ENCODE measurements at regions not wholly inside any gene's neighbourhood (a gene's known extent, or its start where the extent isn't known, plus 50 kb on each side); places are given as distances from the start of the nearest gene placed in this dataset.

- no peak for DNase-seq (ENCODE audit: low spot score)
These were observed 335.7 kb downstream of the SEC14L1 start for GRCh38 chr17:77476498-77476897.

- peak; percentile 85 for DNase-seq (ENCODE audit: low spot score)
These were observed 336.4 kb downstream of the SEC14L1 start for GRCh38 chr17:77476931-77477805.

GRCh38 chr17:77478281-77478680, 337.5 kb downstream of the SEC14L1 start:
- DNase-seq (ENCODE audit: low spot score): no peak

GRCh38 chr17:77478899-77479298, 338.1 kb downstream of the SEC14L1 start:
- no peak for DNase-seq (ENCODE audit: low spot score)

DNA sequence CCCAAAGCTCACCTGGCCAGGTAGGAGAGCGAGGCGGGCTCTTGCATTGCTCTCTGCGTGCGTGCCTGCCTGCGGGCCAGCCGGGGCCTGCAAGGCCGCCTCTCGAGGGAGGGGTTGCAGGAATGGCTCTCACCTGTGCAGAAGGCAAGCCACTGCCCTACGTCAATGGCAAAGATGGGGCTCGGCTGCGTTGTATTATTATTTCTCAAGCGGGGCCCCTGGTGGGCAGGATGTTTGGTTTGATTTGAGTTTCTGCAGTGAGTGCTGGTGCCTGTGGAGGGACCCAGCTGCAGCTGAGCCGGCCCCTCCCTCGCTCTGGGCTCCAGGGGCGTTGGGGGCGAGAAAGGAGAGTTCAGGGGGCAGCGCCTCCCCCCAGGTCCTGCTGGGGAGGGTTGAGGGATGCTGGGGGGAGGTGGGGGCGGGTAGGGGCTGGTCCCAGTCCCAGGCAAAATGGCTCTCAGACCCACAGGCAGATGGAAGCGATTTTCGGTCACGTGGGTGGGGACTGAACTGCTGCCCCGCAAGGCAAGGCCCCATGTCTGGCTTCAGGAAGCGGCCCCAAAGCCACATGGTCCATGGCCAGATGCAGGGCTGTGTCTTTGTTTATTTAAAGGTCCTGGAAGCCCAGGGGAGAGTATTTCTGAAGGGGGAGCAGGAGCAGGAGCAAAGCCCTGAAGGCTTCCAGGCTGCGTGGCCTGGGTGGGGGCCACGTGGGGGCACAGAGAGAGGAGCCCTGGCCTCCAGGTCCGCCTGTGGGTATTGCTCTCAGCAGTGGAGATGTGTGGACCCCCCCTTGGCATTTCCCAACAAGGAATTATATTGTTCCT, 338.8 kb downstream of the SEC14L1 start:
- no peak for DNase-seq (ENCODE audit: low spot score)

GRCh38 chr17:77480199-77480508, 339.4 kb downstream of the SEC14L1 start:
- no peak for DNase-seq (ENCODE audit: low spot score)

DNA sequence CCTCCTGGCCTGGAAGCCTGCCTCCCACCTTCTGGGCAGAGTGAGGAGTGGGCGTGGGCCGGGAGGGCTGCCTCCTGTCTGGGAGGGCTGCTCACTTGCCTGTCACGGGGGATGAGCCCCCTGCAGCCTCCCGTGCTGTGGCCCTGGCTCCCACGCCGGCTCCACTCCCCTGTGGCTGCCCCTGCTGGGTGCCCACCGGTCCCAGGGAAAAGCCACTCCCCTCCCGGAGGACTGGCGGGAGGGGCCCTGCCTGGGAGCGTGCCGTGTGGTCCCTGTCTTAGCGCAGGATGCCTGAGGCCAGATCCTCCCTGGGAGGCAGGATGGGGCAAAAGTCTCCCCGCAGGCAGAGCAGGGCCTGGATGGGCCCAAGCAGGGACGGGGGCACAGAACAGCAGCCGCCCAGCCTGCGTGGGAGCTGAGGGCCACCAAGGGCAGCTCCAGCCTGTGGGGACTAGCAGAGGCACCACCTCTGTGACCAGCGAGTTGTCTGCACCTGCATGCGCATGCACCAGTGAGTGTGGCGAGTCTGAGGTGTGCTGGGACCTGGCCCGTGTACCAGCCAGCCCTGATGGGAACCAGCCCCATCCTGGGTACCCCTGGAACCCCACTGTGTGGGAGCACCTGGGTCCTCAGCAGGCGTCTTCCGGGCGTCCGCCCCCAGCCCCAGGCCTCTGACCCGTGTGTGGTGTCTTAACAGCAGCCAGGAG, 339.9 kb downstream of the SEC14L1 start:
- DNase-seq (ENCODE audit: low spot score): no peak

- DNase-seq (ENCODE audit: low spot score): no peak
These were observed 341.0 kb downstream of the SEC14L1 start for GRCh38 chr17:77481476-77482374.

GRCh38 chr17:77482375-77483127, 341.8 kb downstream of the SEC14L1 start:
- no peak for DNase-seq (ENCODE audit: low spot score)

DNA sequence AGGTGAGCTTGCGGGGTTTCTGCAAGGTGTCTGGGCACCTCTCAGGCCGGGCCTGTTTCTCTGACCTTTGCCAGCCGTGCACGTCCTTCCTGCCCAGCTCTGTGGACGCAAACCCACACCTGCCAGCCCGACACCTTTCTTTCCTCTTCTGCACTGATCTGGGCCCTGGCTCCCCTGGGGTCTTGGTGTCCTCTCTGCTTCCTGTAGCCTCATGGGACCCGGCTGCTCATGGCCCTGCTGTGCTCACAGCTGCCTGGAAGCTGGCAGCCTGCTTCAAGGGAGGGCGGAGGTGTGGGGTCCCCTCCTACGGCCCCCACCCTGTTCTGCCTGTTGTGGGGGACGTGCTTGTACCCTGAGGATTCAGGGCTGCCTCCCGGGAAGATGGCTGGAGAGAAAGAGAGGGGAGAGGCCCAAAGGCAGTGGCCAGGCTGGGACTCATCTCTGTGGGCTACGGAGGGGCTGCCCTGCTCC, 342.4 kb downstream of the SEC14L1 start:
- DNase-seq (ENCODE audit: low spot score): no peak

- no peak for DNase-seq (ENCODE audit: low spot score)
These were observed 343.3 kb downstream of the SEC14L1 start for GRCh38 chr17:77484111-77484510.

- DNase-seq (ENCODE audit: low spot score): no peak
These were observed 344.5 kb downstream of the SEC14L1 start for GRCh38 chr17:77485089-77485833.

- no peak for DNase-seq (ENCODE audit: low spot score)
These were observed 346.5 kb downstream of the SEC14L1 start for GRCh38 chr17:77487211-77487629.

DNA sequence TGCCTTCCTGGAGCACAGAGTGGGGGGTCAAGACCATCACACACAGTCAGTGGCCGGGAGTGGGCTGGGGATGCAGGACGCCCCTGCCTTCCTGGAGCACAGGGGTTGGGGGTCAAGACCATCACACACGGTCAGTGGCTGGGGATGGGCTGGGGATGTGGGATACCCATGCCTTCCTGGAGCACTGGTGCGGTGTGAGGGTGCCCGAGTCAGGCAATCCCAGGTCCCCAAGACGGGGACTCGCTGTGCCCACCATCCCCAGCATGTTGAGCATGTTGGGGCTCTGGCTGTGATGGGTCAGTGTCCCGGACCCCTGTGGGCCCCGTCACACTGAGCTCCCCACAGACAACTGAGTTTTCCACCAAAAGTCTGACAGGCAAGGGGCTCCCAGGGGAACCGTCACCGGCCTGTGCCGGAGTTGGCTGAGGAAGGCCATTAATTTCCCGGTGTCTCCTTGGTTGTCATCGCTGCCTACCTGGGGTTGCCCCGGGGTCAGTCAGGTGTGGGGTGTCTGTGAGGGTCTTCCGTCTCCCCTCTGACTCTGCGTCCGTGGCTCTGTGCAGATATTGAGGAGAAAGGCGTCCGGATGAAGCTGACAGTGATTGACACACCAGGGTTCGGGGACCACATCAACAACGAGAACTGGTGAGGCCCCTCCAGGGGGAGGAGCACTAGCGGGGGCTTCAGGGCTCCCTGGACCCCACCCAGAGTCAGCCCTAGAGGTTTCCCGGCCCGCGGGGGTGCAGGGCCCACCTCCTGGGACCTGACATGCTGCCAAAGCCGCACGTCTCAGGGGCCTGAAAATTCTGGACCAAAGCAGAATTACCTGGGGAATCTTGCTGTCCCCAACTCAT, 347.1 kb downstream of the SEC14L1 start:
- no peak for DNase-seq (ENCODE audit: low spot score)

DNA sequence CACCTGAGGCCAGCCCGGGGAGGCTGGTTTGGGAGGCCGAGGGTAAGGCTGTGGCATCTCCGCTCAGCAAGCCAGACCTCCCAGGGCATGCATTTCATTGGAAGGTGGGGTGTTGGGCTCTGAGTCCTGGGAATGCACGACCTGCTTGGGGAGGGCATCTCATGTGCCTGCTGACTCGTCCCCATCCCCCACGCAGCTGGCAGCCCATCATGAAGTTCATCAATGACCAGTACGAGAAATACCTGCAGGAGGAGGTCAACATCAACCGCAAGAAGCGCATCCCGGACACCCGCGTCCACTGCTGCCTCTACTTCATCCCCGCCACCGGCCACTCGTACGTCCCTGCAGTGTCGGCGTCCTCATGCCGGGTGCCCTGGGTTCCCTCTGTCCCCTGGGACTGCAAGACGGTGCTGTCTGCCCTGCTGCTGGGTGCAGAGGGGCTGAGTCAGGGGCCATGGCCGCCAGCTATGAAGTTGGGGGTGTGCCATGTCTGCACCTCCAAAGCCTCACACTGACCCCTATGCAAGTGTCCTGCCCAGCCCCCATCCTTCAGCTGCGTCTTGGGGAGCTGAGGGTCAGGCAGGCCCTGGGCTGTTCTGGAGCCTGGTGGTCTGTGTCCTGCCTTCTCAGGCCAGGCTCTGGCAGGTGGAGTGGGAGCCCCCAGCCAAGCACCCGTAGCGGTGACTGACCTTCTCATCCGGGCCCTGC, 347.9 kb downstream of the SEC14L1 start:
- no peak for DNase-seq (ENCODE audit: low spot score)

GRCh38 chr17:77489239-77489892, 348.6 kb downstream of the SEC14L1 start:
- no peak for DNase-seq (ENCODE audit: low spot score)

DNA sequence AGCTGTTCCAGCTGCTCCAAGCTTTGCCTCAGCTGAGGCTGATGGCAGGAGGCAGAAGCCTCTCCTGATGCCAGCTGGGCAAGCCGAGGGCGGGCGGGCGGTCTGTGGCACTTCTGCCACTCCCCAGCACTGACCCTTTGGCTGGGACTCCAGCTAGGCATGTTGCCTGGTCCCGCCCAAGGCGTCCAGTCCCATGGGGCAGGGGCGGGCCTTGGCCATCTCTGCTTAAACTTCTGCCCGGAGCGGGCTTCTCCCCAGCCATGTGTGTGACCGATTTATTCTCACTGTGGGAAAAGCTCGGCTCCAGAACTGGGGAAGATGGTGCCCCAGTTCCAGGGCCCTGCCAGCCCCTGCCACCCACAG, 349.1 kb downstream of the SEC14L1 start:
- no peak for DNase-seq (ENCODE audit: low spot score)

Measured in kidney tubule cell (primary cell).